Tibial nerve (tissue), 4 donors: ENCODE measurements at regions not wholly inside any gene's neighbourhood (a gene's known extent, or its start where the extent isn't known, plus 50 kb on each side); places are given as distances from the start of the nearest gene placed in this dataset.

Experiments used
- DNase-seq, 2 donors: peaks; one replicate each; pipeline ENCODE4 v3.0.0-alpha.2; 2019; ENCODE audit warnings: low spot score in 2 of 2
- H3K27ac ChIP-seq, 4 donors: fragments of 200-600 bp; sonication (generic) in 3 of 4; one replicate each; pipeline ENCODE4 v1.5.1; 2017 to 2019; ENCODE audit warnings: mild to moderate bottlenecking in 1 of 4
- H3K27me3 ChIP-seq, 2 donors: fragments of 200-600 bp; sonication (generic) in 1 of 2; one replicate each; pipeline versions ENCODE4 v1.5.1 to v1.6.0; 2017 to 2019
- H3K36me3 ChIP-seq, 3 donors: fragments of 200-600 bp; sonication (generic); one replicate each; pipeline ENCODE4 v1.5.1; 2018 to 2019
- H3K4me1 ChIP-seq, 4 donors: fragments of 200-600 bp; sonication (generic) in 3 of 4; one replicate each; pipeline ENCODE4 v1.5.1; 2017 to 2019
- H3K4me3 ChIP-seq, 4 donors: fragments of 200-600 bp; sonication (generic) in 3 of 4; one replicate each; pipeline ENCODE4 v1.5.1; 2017 to 2019; ENCODE audit warnings: mild to moderate bottlenecking in 1 of 4, moderate library complexity in 1 of 4
- H3K9me3 ChIP-seq, 4 donors: fragments of 200-600 bp; sonication (generic) in 3 of 4; one replicate each; pipeline ENCODE4 v1.5.1; 2017 to 2019
- CTCF ChIP-seq, 5 experiments: fragments of 200-600 bp in 3 of 5; fragments of 450-650 bp in 2 of 5; sonication (generic) in 3 of 5; IDR thresholded peaks; one replicate each; pipeline ENCODE4 v1.5.1; 2016 to 2019; ENCODE audit warnings: antibody characterized with exemption in 5 of 5, mild to moderate bottlenecking in 3 of 5, moderate library complexity in 2 of 5
- EP300 ChIP-seq, 2 donors: sonication (generic); formaldehyde crosslinking; IDR thresholded peaks; one replicate each; pipeline ENCODE4 v1.6.1; 2017; ENCODE audit warnings: antibody characterized with exemption in 2 of 2, mild to moderate bottlenecking in 1 of 2
- POLR2A ChIP-seq, 2 donors: fragments of 450-650 bp; IDR thresholded peaks; one replicate each; pipeline ENCODE4 v1.6.1; 2017; ENCODE audit warnings: antibody characterized with exemption in 2 of 2, mild to moderate bottlenecking in 2 of 2, moderate library complexity in 2 of 2
- WGBS, 2 donors: methylation state at CpG; one replicate each; pipeline ENCODE4 v1.1.5; 2018; 5-methylcytosine and 5-hydroxymethylcytosine counted together

GRCh38 chr15:31161951-31162350 lies 60.4 kb upstream of the TRPM1 start:
- no peaks in the 10 kb centered on the region for H3K4me1 ChIP-seq
- no peaks in the 10 kb centered on the region for H3K9me3 ChIP-seq
- H3K27me3 ChIP-seq: no peaks in the 10 kb centered on the region
- H3K4me3 ChIP-seq: no peak overlapping the region
- TF ChIP-seq CTCF (IDR thresholded peaks at IDR 0.05): no peak
- no peak for DNase-seq
- H3K27ac ChIP-seq: no peak overlapping the region
- H3K36me3 ChIP-seq: no peaks in the 10 kb centered on the region
- 74 to 75% methylated on average over 7 of the region's 7 CpGs for WGBS, 2 donors

GRCh38 chr15:31162721-31163510 lies 61.4 kb upstream of the TRPM1 start:
- TF ChIP-seq CTCF (IDR thresholded peaks at IDR 0.05): no peak
- TF ChIP-seq EP300 (IDR thresholded peaks at IDR 0.05): no peak
- TF ChIP-seq POLR2A (IDR thresholded peaks at IDR 0.05): no peak
- no peaks in the 10 kb centered on the region for H3K4me1 ChIP-seq
- H3K4me3 ChIP-seq: no peak overlapping the region
- no peaks in the 10 kb centered on the region for H3K27me3 ChIP-seq
- no peaks in the 10 kb centered on the region for H3K9me3 ChIP-seq
- H3K27ac ChIP-seq: no peak overlapping the region
- 82 to 88% methylated on average over 15 to 16 of the region's 16 CpGs for WGBS, 2 donors
- no peak for DNase-seq
- H3K36me3 ChIP-seq: no peaks in the 10 kb centered on the region

- WGBS, 2 donors: 71 to 80% methylated on average over 6 of the region's 6 CpGs
- H3K36me3 ChIP-seq: no peaks in the 10 kb centered on the region
- H3K27me3 ChIP-seq: no peaks in the 10 kb centered on the region
- H3K27ac ChIP-seq: no peak overlapping the region
- H3K9me3 ChIP-seq: no peaks in the 10 kb centered on the region
- TF ChIP-seq EP300 (IDR thresholded peaks at IDR 0.05) (no peak), POLR2A (IDR thresholded peaks at IDR 0.05) (no peak), CTCF (IDR thresholded peaks at IDR 0.05) (no peak)
- H3K4me1 ChIP-seq: no peaks in the 10 kb centered on the region
- no peak overlapping the region for H3K4me3 ChIP-seq
- no peak for DNase-seq
Measured at GRCh38 chr15:31163769-31164572, 62.4 kb upstream of the TRPM1 start.

- H3K9me3 ChIP-seq: no peaks in the 10 kb centered on the region
Measured at GRCh38 chr15:31164573-31164912, 63.0 kb upstream of the TRPM1 start.

More at GRCh38 chr15:31164573-31164912, 63.0 kb upstream of the TRPM1 start:
- no peak for DNase-seq
- no peak for TF ChIP-seq CTCF (IDR thresholded peaks at IDR 0.05)
- no peak for TF ChIP-seq EP300 (IDR thresholded peaks at IDR 0.05)
- TF ChIP-seq POLR2A (IDR thresholded peaks at IDR 0.05): no peak
- 88 to 100% methylated on average over 1 of the region's 1 CpG for WGBS, 2 donors
- H3K4me1 ChIP-seq: no peaks in the 10 kb centered on the region
- H3K4me3 ChIP-seq: no peak overlapping the region
- H3K27ac ChIP-seq: no peak overlapping the region
- no peaks in the 10 kb centered on the region for H3K36me3 ChIP-seq
- no peaks in the 10 kb centered on the region for H3K27me3 ChIP-seq
